RPMI8226 (cell line): ENCODE measurements at regions not wholly inside any gene's neighbourhood (a gene's known extent, or its start where the extent isn't known, plus 50 kb on each side); places are given as distances from the start of the nearest gene placed in this dataset.

Source experiments
- DNase-seq: peaks from one replicate; pipeline ENCODE4 v3.0.0-alpha.2; 2015

DNA sequence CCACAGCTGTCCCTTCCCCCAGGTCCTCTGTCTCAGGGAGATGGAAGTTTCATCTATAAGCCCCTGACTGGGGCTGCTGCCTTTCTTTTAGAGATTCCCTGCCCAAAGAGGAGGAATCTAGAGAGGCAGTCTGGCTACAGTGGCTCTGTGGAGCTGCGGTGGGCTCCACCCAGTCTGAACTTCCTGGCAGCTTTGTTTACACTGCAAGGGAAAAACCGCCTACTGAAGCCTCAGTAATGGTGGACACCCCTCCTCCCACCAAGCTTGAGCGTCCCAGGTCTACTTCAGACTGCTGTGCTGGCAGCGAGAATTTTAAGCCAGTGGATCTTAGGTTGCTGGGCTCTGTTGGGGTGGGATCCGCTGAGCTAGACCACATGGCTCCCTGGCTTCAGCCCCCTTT, 184.1 kb upstream of the SLC35B3 start:
- peak; percentile 20 for DNase-seq

DNA sequence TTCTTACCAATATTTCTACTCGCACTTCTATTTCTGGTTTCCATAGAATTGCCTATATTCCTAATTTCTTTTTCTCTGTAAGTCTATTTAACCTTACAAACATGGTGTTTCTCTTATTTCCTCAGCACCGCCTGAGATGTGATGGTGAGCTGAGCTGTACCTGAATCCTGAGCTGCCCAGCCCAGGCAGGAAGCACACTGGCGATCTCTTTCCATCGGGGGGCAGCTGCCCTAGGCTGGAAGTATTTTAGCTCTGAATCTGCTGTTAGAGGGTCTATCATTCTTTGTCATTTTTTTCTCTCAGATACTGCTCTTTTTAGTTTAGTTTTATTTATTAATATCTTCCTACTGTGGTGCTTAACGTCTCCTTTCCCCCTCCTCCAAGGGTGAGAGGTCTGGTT, 173.4 kb upstream of the SLC35B3 start:
- DNase-seq, result no peak

DNA sequence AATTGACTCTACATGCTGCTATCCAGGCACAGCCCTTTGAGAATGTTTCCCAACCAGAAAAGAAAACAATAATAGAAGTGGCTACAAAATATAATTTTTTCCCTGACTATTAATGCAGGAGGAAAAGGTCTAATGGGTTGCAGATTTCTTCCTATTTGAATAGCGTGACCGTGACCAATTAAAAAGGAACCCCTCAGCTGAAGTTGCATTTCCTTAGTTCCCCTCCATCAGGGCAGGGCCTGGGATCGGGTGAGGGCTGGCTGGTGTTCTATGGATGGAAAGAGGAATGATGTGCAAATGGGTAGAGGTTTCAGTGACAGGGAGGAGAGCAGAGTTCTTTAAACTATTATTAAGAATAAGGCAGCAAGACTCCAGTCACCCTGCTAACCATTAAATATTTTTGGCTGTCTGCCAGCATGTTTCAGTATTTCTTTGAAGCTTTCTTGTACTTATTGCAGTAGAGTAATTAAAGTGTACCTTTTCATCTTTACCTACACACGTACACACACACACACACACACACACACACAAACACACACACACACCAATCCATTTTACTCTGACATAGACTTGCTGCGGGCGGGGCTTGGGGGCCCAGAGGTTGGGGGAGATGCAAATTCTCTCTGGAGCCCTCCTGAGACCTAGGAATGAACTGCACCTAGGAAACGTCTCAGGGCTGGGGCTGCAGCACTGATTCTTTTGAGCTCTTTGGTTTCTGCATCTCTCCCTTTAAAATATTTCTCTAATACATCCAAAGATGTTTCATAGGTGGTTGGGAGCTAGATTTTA, 154.8 kb upstream of the SLC35B3 start:
- DNase-seq, result peak; percentile 37

DNA sequence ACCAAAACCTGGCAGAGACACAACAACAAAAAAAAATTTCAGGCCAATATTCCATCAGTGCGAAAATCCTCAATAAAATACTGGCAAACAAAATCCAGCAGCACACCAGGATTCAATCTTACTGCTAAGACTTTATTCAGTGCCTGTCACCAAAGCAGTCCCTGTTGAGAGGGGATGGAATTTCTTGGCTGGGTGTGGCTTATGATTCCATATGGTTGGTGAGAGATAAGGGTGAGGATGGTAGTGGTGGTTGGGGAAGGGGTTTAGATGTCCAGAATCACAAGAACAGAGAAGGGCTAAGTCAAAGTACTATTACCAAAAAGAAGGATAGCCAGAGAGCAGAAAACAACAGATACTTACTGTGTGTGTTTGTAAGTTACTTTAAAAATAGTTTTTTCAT, 152.8 kb upstream of the SLC35B3 start:
- DNase-seq, result no peak

DNA sequence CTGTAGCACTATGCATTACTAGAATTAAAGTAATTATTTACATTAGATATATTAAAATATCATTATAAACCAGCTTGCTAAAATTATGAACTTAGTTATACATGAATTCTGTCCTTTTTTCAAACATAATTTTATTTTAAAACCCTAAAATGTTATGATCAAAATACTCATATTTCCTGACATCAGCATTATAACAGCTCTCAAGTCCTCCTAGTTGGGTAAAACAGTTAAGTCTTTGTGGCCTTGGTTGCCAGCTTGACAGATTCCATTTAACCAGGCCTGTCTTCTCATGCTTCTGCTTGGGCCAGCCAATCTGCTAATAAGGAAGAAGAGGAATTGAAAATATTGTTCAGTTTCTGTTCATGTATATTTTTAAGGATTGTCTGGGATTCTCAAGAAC, 147.9 kb upstream of the SLC35B3 start:
- DNase-seq, result no peak

DNA sequence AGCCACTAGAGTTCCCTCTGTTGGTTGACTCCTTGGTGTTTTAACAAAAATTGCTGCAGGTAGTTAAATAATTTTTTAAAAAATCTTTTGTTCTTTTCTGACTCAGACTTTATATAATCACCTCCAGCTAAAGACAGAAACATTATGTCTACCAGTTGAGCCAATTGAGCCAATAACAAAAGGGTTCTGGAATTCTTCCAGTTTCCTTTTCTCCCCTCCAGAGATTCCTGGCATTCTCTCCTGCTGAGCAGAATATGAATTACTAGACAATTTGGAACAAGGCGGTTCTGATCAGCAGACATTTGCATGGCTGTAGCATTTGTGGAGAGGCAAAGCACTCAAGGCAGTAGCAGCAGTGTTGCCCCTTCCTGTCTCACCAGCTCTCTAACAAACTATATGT, 144.0 kb upstream of the SLC35B3 start:
- DNase-seq, result no peak

DNA sequence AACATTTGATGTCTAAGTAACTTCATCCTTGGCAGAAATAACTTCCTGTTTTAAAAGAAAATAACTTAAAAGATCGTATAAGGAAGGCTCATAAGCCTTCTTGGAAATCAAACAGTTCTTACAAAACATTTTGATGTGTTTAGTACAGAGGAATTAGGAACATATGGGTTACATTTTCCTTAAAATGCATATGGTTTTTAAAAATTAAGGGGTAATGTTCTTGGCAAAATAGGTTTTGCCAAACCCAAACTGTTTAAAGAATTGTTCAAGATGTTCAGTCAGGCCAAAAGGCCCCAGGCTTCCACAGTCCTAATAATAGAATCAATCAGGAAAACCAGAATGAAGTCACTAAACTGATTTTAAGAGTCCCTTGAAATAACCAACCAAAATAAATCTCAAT, 142.7 kb upstream of the SLC35B3 start:
- no peak for DNase-seq

DNA sequence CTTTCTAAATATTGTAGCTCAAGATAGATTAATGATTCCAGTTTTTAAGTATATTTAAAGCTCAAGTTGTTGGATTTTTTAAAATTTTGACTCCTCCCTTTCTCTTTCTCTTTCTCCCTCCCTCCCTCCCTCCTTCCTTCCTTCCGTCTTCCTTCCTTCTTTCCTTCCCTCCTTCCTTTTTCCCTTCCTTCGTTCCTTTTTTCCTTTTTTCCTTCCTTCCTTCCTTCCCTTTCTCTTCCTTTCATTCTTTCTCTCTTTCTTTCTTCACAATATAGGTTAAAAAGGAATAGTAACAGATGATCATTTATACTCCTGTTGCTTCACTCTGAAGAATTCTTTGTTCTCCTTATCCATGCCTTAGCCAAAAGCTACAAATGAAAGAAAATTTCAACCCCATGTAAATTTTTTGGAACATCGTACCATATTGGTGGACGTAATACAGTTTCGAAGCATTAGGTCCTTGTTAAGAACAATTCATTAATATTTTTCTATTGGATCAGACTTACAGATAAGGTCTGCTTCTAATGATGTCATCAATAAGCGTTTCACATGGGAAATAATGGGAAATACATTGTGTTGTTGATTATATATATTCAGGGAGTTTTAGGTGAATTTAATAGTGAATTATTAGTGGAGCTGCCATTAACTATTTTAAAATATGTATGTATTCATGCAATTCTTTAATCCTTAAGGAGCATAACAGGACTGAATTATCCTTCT, 139.6 kb upstream of the SLC35B3 start:
- DNase-seq, result no peak

DNA sequence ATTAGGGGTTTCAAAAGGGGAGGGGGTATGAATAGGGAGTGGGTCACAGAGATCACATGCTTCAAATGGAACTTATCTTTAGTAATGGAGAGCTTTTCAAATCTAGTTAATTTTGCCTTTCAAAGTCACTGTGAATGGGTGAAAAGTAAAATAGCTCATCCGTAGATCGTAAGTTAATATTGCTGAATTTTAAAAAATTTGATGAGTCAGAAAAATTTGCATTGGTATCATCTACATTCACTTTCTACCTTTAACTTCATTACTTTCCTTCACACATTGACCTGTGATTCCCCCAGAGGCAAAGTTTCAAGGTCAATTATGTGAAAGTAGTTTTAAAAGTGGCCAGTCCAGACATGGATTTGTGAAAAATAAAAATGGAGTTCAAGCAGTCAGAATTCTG, 139.0 kb upstream of the SLC35B3 start:
- DNase-seq, result no peak

DNA sequence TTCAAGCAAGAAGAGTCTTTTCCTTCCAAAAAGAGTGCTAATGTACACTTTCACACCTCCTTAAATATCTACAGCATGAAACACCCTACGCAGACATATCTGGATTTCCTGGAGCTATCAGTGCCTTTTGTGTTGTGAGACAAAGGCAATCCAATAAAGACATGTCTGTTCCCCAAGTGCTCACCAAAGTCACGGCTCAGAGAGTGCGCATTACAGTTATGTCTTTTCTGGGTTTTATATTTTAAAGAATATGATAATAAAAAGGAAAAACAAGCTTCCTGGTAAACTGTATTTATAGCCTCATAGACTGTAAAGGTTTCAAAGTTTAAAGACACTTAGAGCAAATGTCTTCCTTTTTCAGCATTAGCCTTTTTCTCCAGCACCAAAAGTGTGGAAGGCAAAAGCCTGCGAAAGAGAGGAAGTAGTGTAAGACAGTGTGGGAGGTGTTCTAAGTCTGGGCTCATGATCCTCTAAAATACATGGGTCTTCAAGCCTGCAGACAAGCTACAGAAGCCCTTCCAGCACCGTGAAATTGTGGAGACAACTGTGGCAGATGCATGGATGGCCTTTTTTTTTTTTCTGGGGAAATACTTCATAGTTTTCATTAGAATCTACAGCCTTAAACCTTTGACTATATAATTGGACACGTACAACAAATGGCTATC, 135.0 kb upstream of the SLC35B3 start:
- DNase-seq, result no peak

DNA sequence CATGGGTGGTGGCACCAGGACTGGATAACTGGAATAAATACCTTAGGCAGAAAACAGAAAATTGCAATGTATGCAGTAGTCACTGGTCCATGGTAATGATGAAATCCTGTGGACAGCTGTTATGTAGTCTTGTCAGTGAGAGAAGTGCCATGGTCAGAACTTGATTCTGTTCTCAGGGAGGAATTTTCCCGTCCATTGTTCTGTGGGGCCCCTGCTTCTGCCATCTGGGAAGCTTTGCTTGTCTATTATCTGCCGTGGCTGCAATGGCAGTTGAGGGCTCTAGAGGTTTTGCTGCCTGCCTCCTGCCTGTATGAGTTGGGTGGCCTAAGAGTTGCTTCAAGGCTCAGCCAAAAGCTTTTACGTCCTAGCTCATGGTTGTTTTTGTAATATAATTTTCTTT, 126.8 kb upstream of the SLC35B3 start:
- no peak for DNase-seq

DNA sequence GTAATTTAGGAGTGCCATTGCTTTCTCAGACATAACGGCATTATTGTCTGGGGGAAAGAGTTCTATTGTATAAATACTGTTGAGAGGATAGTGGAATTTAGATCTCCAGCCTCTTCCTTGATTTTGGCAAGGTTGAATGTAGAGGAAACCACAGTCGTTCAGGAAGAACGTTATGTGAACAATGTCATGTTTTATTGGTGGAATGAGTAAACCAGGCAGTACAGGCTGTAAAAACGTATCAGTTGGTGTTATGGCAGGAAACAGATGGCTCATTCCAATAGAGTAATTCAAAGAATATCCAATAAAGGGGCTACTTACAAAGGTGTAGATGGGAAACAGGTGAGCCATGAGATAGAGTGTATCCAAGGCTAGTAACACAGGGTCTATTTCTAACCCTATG, 123.6 kb upstream of the SLC35B3 start:
- no peak for DNase-seq

DNA sequence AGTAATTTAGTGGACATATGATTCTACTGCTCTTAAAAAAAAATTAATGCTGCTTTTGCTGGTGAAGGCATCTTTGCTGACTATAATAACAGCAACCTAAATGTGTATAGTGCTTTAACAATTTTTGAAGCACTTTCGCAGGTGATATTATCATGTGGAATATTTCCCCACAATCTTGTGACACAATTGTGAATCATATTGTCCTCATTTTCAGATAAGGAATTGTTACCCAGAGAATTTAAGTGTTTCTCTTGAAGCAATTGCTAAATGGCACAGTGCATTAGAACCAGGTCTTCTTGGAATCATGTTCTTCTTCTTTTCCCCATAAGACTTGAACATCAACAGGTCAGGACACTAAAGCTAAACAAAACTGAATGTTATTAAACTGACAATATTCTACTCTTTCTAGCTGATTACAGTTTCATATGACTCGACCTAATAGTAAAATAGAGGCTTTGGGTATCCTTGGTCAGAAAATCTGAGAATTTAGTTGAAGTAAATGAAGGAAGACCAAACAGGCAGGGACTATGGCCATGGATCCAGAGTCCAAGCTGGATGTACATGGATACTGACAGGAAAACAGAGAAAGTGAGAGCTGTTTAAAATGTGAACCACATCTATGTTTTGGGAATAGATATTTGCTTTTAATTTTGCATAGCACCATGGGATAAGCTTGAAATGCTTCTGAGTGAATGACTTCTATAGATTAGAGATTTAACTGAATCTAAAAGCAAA, 121.8 kb upstream of the SLC35B3 start:
- no peak for DNase-seq

DNA sequence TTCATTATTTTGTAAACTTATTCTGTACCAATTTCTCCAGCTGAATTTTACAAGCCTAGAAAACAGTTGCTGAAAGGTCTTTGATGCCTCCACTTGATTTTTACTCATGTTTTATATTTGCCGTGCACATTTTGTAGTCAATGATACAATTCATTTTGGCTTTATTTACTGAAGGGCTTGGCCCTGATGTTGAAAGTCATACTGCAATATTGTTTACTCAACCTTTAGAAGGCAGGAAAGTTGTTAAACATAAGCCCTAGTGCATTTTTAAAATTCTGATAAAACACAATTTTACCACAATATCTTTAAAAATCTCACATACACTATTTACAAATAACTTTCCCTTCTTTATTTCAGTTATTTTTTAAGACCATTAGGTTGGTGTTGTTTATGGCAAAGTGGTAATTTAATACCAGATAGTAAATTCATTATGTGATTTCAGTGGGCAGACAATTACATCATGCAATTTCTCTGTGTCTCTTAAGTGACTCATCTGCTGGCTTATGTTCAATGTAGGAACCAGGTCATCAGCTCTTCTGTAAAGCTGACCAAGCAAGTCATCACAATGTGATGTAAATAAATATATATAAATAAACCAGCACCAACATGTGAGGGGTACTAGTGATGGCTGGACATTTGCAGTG, 121.1 kb upstream of the SLC35B3 start:
- no peak for DNase-seq

DNA sequence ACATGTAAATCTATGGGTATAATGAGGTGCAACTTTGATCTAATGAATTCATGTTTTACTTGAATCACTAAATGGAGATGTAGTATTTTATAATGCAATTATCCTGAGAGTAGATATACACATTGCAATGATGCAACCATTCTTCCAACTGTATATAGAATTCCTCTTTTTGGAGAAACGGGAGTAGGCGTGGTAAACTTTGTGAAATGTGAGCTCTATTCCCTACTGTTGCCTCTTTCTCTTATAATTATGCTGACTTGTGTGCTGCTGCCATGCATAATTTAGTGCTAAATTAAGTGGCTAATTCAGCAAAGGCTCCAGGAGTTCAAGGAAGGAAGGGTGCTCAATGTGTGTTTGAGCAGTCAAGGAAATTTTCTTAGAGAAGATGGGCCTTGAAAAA, 116.6 kb upstream of the SLC35B3 start:
- no peak for DNase-seq

DNA sequence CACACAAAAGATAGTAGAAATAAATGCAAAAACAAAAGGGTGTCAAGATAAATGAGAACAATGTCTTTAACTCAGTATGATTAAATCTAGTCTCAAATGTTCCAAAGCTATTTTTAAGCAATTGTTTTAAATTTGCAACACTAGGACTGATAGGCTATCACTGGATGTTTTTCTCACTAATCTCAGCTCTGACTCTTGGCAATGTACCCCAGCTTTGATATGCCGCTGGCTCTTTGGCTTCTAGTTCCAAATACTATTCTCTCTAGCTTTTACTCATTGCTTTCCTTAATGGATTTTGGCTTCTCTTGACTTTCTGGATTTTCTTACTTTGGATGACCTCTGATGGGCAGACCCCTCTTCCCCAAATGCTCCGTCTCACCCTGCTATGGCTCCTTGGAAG, 116.0 kb upstream of the SLC35B3 start:
- no peak for DNase-seq

DNA sequence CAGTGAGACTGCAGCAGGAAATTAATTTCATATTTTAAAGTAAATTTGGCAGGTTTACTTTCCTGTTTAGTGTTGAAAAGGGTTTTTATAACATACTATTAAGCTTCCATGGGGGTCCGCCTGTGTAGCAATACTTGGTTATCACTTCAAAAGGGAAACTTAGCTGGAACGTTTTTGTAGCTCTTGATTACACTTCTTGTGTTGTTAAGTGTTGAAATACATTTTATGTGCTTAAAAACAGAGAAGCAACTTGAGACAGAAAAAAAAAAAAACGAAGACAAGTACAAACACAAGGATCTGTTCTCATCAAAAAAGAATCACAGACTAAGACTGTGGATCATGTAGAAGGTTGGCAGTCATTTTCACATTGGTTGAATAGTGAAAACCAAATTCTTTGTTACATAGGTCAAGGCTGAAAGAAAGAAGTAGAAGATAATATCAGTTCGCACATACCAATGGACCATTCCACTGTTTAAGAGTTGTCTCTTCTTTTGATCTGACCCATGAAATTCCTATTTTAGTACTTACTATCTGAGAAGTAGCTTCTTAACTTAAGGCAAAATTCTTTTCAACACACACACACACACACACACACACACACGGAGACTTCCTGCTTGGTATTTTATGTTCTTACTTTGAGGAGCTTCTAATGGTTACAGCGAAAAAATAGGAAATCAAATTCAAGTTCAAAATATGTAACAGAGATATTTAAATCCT, 113.9 kb upstream of the SLC35B3 start:
- no peak for DNase-seq

DNA sequence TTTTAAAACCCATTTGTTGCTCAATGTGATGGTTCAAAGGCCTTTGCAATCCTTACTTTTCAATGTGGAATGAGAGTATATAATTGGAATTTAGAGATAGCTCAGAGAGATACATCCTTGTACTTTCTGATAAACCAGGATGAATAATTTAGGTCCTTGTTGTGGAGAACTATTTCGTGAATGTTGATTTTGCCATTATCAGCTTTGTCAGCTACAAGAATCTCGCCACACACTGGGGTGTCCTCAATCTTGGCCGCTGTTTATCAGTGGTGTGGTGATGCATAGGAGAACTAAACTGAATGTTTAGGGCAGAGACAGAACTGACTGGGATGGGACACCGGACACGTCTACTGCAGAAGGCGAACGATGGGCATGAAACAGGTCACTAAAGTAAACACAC, 111.2 kb upstream of the SLC35B3 start:
- no peak for DNase-seq

DNA sequence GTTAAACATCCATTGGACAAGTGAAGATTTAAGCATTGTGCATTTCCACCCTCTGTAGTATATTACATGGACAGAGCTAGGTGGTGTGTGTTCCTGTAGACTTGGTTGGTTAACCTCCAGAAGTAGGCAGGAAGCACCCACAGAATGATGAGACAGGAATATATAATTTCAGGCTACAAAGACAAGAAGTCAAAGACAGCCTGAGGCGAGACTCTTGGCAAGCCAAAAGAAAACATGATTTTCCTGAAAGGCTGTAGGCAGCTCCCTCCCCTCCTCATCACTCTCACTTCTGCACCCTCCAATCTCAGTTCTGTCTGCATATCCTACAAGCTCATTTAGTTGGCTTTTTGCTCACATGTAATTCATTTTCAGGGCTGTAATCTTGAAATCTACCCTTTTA, 110.0 kb upstream of the SLC35B3 start:
- no peak for DNase-seq

DNA sequence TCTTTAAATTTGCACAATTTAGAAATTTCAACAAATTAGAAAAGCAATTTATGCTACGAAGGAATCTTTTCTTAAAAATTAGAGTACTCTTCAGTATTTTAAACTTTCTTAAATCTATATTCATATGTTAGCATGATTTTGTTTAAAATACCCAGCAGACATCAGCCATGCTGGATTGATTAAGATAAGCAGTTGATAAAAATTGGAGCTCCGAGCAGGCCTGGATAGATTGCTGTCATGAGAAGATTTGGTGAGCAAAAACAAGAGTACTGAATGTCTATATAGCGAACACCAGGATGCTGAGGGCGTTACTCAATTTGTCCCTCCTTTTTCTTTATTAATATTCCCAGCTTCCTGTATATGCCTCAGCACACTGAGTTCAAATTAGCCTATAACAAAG, 108.4 kb upstream of the SLC35B3 start:
- no peak for DNase-seq

DNA sequence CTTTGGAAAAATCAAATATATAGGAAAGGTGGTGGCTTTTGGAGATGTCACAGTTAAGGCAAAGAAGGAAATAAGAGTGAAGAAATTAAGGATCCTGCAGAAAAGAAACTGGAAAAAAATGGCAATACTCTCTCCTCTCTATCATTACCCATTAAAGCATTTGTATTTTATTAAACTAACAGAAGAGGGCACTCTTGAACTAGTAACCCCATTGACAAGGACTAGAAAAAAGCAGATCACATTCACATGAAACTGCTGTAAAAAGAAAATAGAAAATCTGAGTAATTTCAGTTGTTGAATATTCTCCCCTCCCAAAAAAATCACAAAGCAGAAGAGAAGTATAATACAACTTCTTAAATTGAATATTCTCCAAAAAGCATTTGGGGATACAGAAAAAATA, 104.1 kb upstream of the SLC35B3 start:
- DNase-seq, result no peak

DNA sequence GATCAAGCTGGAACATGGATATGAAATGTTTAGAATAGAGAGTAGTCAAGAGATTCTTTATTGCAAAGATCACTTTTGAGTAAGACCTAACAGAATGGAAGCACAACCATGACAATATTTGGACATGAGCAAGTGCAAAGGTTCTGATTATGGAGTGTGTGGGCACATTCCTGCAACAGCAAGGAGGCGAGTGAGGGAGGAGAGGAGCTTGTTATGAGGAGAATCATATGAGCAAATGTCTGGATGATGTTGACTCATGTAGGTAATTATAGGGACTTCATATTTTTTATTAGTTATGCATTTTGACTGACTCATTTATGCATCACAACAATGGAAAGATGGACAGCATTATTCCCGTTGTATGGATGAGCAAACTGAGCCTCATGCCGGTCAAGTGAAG, 100.8 kb upstream of the SLC35B3 start:
- no peak for DNase-seq
